Retinal pigment epithelial cell (primary cell): ENCODE measurements at regions not wholly inside any gene's neighbourhood (a gene's known extent, or its start where the extent isn't known, plus 50 kb on each side); places are given as distances from the start of the nearest gene placed in this dataset.
A peak's percentile ranks its signal among the peaks of the same experiment; 100 is the strongest.
"Not testable (repeated sequence)": the region's sequence is repeated elsewhere in the genome, so short reads cannot be mapped to it uniquely, and the experiment has no call there.

ENCODE experiments used
- DNase-seq: peaks from one replicate; pipeline ENCODE4 v3.0.0-alpha.2; 2010; ENCODE audit warnings: low read depth
- H3K4me3 ChIP-seq: 2 replicates; pipeline ENCODE4 v1.5.1; 2011; ENCODE audit warnings: mild to moderate bottlenecking, low read length, control low read depth, moderate library complexity
- TF ChIP-seq, protein P1 (sequence below): conservative IDR thresholded peaks from 2 replicates; pipeline ENCODE4 v1.5.1; 2011; ENCODE audit warnings: low read depth, low read length, control low read depth, inconsistent platforms

DNA sequence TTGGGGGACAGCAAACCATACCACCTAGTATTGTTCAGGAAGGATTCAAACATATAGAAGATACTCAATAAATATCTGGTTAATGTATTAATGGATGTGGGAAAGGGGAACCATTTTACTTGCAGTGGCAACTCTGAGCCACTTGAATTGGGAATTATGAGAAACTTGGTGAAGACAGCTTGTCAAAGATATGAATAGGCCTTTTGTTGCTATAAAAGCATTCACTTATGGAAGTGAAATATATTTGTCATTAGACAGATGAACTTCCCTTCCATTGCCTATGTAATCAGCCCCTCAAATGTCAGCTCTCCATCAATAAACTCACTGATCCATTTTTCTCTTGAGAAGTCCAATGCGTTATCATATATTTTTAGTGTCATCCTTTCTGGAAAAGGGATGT is 56.1 kb downstream of the GPR85 start:
- no peak for DNase-seq
- no peak overlapping the region for H3K4me3 ChIP-seq
- TF ChIP-seq, protein P1, sequence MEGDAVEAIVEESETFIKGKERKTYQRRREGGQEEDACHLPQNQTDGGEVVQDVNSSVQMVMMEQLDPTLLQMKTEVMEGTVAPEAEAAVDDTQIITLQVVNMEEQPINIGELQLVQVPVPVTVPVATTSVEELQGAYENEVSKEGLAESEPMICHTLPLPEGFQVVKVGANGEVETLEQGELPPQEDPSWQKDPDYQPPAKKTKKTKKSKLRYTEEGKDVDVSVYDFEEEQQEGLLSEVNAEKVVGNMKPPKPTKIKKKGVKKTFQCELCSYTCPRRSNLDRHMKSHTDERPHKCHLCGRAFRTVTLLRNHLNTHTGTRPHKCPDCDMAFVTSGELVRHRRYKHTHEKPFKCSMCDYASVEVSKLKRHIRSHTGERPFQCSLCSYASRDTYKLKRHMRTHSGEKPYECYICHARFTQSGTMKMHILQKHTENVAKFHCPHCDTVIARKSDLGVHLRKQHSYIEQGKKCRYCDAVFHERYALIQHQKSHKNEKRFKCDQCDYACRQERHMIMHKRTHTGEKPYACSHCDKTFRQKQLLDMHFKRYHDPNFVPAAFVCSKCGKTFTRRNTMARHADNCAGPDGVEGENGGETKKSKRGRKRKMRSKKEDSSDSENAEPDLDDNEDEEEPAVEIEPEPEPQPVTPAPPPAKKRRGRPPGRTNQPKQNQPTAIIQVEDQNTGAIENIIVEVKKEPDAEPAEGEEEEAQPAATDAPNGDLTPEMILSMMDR = no peak

DNA sequence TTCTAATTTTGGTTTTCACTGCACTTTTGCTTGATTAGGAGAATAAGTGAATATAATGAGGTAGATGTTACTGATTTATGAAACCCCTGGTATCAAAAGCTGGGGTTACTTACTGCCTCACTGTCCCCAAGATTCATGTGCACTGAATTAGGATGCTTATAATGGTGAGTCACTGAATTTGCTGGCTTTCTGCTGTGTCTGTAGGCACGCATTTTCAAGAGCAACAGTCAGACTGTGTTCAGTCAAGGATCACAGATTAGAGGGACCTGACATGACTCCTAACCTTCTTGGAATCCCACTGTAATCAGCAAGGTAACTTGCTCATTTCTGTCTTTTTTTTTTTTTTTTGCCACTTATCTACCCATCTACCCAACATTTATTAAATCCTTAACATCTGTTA is 59.7 kb downstream of the GPR85 start:
- peak; percentile 26 for DNase-seq
- TF ChIP-seq, protein P1 = no peak
- no peak overlapping the region for H3K4me3 ChIP-seq

DNA sequence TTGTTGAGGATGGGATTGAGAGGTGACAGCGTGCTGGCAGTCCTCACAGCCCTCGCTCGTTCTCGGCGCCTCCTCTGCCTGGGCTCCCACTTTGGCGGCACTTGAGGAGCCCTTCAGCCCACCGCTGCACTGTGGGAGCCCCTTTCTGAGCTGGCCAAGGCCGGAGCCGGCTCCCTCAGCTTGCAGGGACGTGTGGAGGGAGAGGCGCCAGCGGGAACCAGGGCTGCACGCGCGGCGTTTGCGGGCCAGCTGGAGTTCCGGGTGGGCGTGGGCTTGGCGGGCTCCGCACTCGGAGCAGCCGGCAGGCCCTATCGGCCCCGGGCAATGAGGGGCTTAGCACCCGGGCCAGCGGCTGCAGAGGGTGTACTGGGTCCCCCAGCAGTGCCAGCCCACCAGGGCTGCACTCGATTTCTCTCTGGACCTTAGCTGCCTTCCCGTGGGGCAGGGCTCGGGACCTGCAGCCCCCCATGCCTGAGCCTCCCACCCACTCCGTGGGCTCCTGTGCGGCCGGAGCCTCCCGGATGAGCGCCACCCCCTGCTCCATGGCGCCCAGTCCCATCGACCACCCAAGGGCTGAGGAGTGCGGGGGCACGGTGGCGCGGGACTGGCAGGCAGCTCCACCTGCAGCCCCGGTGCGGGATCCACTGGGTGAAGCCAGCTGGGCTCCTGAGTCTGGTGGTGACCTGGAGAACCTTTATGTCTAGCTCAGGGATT is 69.3 kb downstream of the GPR85 start:
- not testable (repeated sequence) for DNase-seq, H3K4me3 ChIP-seq

DNA sequence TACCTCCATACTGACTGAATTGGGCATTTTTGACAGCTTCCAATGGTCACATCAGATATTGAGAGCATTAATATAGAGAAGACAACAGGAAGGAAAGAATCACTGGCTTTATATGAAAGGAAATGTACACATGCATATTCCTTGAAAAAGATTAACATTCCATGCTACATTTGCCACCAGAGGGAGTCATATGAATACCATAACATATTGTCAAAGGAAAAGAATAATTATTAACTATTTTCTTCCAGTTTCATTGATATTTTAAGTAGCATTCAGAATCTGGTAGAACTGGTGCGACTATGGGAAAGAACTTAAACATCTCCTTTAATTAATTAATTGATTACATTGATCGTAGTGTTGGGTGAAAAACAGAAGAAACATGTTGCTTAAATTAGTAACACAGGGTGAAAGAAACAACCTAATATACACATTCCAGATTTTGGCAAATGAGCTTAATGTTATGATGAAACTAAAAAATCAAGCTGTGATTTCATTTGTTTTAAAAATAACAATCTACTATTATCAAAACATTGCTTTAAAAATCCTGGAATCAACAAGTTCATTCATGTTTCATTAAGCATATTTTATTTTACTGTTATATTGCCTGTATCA is 71.5 kb downstream of the GPR85 start:
- peak; percentile 10 for DNase-seq

DNA sequence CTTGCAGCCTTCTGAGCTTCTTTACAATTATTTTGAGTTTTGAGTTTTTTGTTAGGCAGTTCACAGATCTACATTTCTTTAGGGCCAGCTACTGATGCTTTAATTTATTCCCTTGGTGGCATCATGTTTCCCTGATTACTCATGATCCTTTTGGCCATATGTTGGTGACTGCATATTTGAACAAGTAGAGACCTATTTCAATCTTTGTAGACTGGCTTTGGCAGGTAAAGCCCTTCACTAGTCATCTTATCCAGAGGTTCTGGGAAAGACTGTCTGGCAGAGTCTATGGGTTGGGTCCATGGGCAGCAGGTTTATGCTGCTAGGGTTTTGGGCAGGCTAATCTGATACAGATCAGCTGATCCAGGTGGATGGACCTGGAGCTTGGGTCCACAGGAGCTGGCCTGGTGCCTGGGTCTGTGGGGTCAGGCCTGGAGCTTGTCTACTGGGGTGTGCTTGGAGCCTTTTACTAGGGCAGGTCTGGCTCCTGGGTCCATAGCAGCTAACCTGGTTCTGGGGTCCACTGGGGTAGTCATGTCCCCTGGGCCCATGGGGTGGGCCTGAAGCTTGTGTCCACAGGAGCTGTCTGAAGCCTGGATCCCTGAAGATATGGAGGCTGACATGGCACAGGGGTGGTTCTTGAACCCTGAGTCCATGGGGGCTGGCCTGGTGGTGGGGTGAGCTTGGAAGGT is 72.7 kb downstream of the GPR85 start:
- TF ChIP-seq, protein P1 = no peak
- DNase-seq = no peak

More for the DNA sequence above, 71.5 kb downstream of the GPR85 start:
- TF ChIP-seq, protein P1 = peak; percentile 50
- H3K4me3 ChIP-seq = no peak overlapping the region

DNA sequence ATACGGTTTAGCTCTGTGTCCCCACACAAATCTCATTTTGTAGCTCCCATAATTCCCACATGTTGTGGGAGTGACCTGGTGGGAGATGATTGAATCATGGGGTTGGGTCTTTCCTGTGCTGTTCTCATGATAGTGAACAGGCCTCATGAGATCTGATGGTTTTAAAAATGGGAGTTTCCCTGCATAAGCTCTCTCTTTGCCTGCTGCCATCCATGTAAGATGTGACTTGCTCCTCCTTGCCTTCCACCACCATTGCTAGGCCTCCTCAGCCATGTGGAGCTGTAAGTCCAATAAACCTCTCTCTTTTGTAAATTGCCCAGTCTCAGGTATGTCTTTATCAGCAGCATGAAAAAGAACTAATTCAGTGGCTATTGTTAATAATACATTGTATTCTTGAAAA is 73.8 kb downstream of the GPR85 start:
- H3K4me3 ChIP-seq, DNase-seq: not testable (repeated sequence)

More for the DNA sequence above, 72.7 kb downstream of the GPR85 start:
- H3K4me3 ChIP-seq = no peak overlapping the region

DNA sequence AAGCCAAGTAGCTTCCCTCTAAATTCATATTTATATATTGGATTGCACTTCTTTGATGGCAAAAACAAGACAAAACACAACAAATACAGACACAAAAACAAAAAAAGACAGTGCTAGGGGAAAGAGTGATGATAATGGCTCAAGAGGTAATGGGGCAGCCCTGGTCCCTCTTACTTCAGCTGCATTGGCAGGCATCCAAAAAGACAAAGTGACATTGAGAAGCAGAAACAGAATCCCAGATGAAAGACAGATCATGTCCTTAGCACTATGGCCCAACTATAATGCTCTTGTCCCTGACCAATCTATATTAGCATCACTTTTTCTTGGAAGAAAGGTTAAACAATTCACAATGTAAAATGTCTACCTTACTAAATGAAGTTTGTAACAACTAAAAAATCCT is 76.2 kb downstream of the GPR85 start:
- DNase-seq = no peak
- H3K4me3 ChIP-seq = no peak overlapping the region
- TF ChIP-seq, protein P1 = no peak

DNA sequence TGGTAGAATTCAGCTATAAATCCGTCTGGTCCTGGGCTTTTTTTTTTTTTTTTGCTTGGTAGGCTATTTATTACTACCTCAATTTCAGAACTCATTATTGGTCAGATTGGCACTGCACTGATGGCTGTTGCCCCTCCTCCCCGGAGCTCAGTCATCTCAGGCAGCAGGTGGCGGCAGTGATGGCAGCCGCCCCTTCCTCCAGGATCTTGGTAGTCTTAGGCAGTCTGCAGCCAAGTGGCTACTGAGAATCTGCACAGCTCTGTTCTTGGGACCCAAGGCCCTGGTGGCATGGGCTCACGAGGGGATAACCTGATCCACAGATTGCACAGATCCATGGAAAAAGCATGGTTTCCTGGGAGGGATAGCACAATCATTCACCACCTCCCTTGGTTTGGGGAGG is 77.9 kb downstream of the GPR85 start:
- TF ChIP-seq, protein P1 = no peak
- DNase-seq = no peak
- H3K4me3 ChIP-seq = no peak overlapping the region
